ENCODE measurements at regions not wholly inside any gene's neighbourhood (a gene's known extent, or its start where the extent isn't known, plus 50 kb on each side); places are given as distances from the start of the nearest gene placed in this dataset.
"Not testable (repeated sequence)": the region's sequence is repeated elsewhere in the genome, so short reads cannot be mapped to it uniquely, and the experiment has no call there.

DNA sequence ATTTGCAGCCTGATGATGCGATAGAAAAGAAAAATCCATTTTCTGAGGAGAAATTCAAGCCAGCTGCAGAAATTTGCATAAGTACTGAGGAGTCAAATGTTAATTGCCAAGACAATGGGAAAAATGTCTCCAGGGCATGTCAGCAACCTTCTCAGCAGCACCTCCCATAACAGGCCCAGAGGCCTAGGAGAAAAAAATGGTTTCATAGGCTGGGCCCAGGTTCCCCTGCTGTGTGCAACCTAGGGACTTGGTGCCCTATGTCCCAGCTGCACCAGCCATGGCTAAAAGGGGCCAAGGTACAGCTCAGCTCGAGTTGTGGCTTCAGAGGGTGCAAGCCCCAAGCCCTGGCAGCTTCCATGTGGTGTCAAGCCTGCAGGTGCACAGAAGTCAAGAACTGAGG lies 144.8 kb upstream of the PRKD1 start:
- DNase-seq (ENCODE audit: low spot score) = not testable (repeated sequence)

GRCh38 chr14:30077946-30078345 lies 150.3 kb upstream of the PRKD1 start:
- DNase-seq (ENCODE audit: low spot score) = no peak

DNA sequence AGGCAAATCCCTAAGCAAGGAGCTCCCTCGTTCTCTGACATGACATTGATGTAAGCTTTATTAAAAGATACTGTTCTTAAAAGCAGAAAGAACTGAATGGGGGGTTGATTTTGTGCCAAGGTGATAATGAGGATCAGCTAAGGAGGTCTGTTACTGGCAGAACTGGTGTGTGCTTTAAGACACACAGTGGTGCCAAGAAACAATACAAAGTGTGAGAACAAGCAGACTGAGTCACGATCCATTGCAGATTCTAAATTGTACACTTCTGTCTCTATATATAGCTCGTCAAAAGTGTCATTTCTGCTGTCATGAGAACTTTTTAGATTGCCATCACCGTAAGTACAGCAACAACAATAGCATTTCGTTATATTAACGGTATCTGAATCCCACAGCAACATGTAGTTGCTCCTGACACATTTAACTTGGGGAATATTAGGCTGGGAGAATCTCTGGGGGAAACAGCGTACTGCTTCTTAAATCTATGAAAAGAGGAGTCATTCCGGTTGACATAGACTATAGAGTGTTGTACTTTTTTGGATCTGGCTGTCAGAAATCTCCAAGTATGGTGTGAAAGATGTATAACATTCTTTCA lies 151.3 kb upstream of the PRKD1 start:
- no peak for DNase-seq (ENCODE audit: low spot score)

DNA sequence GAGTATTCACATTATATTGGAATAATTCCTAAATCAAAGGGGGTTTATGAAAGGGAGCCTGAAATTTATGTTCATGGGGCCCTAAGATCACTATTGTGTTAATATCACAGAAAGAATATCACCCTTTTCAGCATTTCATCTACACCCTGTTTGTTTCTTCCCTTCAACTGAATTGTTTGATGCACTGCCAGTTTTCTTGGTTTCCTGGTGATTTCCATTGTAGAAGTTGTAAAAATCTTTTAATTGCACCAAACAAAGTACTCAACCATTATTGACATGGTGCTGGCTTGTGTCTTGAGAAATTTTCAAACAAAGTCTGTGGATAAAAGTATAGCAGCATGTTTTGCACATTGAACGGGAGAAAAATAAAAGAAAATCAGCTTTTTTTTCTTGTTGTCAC lies 154.8 kb upstream of the PRKD1 start:
- no peak for DNase-seq (ENCODE audit: low spot score)

- DNase-seq (ENCODE audit: low spot score) = no peak
Measured at GRCh38 chr14:30084811-30085210, 157.2 kb upstream of the PRKD1 start.

DNA sequence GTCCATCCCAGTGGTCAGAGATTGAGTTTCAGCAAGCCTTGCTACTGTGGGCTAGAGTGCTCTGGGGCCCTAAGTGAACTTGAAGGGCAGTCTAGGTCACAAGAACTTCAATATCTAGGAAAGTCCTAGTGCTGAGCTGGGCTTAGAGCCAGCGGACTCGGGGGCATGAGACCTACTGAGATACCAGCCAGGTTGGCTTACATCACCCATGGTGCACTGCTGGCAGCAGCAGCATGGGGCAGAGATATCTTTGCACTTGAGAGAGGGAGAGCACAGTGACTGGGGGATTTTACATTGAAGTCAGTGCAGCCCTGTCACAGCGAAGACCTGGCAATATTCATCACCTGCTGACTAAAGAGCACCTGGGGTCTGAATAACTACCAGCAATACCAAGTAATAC lies 158.3 kb upstream of the PRKD1 start:
- no peak for DNase-seq (ENCODE audit: low spot score)

- DNase-seq (ENCODE audit: low spot score) = no peak
Measured at GRCh38 chr14:30088620-30089019, 161.0 kb upstream of the PRKD1 start.

DNA sequence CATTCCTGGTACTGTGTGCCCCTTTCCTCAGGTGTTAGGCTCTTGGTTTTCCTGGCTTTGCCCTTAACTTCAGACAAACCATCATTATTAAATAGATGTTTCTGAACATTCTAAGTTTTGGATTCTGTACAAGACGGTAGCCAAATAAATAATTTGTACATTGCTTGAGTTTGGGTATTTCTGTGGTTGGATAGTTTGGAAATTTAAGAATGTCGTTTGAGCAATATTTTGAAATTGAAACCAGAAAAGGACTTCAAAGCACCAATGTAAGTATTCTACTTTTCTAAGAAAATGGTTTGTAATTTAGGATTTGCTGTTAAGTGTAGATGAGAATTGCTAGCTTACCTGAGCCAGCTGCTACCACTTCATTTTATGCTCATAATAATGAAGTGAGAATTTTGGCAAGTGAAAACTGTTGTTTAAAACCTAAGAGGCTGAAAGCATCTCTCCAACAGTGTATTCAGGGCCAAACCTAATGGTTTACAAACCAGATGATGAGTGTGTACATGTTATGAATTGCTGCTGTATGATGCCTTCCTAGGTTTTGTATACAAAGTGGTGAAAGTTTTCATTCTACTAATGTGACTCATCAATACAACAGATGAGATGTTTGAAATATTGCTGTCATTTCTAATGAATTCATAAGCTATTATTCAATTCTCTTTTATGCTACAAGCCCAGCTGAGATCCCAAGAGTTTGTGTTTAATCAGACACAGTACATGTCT lies 181.5 kb upstream of the PRKD1 start:
- no peak for DNase-seq (ENCODE audit: low spot score)

- DNase-seq (ENCODE audit: low spot score) = no peak
Measured at GRCh38 chr14:30114051-30114450, 186.4 kb upstream of the PRKD1 start.

DNA sequence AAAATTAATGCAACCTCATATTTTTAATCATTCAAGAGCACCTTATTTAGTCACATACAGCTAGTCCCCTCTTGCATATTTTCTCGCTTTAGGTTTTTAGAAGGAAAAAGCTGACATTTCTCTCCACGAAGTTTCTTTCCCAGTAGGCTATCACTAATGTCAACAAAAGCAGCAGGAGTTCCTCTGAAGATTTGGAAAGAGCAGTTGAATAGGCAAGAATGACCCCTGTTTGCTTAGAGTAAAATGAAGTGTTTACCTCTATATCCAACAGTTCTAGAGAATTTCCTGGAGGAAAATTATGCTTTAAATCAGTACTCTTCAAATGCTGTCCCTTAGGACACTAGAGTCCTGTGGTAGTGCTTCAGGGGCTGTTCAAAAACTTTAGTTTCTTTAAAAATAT lies 188.1 kb upstream of the PRKD1 start:
- no peak for DNase-seq (ENCODE audit: low spot score)

GRCh38 chr14:30118992-30119640 lies 191.5 kb upstream of the PRKD1 start:
- DNase-seq (ENCODE audit: low spot score) = no peak

GRCh38 chr14:30125322-30125979 lies 197.8 kb upstream of the PRKD1 start:
- DNase-seq (ENCODE audit: low spot score) = no peak

GRCh38 chr14:30129807-30130206 lies 202.2 kb upstream of the PRKD1 start:
- DNase-seq (ENCODE audit: low spot score) = no peak

DNA sequence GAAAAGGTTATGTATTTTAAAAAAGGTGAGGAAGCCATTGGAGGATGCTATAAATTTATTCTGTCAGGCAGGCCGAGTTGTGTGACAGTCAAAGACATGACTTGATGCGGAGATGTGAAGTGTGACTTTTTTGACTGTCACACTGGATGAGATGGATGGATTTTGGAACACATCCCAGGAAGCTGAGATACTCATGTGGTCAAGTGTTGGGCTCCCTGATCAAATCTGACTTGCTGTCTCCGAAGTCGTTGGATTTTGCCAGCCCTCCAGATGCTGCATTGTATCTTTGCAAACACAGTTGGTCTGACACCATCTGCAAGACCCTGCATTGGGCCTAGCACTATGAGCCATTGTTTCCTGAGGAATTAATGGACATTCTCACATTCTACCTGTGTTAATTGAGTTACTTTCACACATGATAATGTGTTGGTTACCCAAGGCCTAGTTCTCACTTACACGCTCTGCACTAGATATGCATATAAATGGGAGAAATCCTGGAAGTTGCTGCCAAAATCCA lies 204.0 kb upstream of the PRKD1 start:
- no peak for DNase-seq (ENCODE audit: low spot score)

GRCh38 chr14:30132196-30132595 lies 204.5 kb upstream of the PRKD1 start:
- no peak for DNase-seq (ENCODE audit: low spot score)

DNA sequence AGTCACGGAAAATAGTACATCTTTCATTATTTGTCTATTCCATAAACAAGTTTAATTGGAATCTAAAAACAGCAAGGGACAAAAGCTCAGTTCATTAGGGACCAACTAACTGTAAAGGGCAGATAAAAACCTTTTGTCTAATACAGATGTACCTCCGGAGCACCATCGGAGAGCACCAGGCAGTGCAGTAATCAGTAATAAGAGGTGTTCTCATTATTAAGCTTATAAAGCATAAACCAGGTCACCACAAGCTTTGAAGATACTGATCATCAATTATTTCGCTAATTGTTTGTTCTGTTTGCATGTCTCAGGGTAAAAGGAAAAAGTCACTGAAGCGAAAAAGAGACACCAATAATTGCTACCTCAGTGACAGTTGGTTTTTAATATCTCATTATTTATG lies 207.3 kb upstream of the PRKD1 start:
- no peak for DNase-seq (ENCODE audit: low spot score)

DNA sequence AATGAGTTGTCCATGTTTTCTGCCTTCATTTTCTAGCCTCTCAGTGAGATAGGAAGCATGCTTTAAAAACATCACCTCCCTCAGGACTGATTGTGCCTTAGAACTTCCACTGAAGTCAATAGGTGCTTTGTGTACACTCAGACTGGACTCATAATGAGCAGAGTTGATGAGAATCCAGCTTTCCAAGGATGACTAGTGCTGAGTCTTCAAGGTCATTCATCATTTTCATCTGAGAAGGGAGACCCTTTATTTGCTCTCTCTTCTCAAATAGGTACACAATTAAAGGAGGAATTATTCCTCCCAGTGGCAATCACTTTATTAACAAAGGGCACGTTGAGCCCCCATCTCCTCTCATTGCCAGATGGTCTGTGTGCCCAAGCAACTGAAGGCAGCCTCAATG lies 210.9 kb upstream of the PRKD1 start:
- DNase-seq (ENCODE audit: low spot score) = no peak

GRCh38 chr14:30142216-30142615 lies 214.6 kb upstream of the PRKD1 start:
- DNase-seq (ENCODE audit: low spot score) = no peak

DNA sequence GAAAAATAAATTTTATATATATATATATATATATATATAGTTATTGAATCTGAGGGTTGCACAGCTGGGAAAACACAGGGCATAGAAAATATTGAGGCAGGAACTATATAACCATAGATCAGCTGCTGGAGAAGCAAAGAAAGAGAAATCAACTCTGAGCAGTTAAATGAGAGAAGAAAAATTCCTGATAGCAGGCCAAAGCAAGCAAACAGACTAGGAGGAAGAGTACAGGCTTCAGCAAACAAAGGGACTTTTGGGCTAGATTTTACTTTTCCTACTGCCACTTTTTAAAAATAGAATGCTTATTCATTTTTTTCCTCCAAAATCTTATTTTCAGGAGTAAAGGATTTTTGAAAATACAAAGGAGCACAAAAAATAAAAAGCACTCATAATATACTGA lies 216.0 kb upstream of the PRKD1 start:
- DNase-seq (ENCODE audit: low spot score) = no peak

DNA sequence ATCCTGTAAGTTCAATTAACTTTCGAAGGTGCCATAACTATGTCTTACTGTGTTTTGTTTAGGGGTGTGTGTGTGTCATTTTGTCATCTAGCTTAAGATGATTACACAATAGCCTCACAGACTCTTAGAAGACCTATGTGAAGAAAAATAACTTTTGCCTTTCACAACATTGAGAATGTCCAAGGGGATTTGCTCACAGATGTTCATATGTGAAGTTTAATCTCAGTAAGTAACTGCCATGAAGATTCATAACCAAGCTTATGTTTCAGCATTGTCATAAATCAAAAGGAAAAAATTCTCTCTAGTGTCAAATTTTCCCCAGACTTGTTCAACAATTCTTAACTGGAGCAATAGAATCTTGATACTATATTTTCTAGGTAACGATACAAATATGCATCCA lies 226.1 kb upstream of the PRKD1 start:
- no peak for DNase-seq (ENCODE audit: low spot score)

- no peak for DNase-seq (ENCODE audit: low spot score)
Measured at GRCh38 chr14:30156571-30156970, 228.9 kb upstream of the PRKD1 start.

DNA sequence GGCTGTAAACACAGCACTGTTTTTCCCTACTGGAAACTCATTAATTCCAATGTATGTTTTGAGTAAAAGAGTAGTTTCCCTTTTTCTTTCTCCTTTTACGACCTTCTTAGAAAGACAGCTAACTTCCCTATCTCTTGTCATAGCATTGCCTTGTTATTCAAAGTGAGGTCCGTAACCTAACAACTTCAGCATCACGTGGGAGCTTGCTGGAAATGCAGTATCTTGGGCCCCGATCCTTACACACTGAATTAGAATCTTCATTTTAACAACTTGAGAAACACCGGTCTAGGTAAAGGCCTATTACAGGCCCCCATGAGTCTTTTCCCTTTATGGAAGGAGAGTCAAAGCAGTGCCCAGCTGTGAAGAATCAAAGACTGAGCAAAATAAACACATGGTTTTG lies 230.7 kb upstream of the PRKD1 start:
- DNase-seq (ENCODE audit: low spot score) = no peak

- no peak for DNase-seq (ENCODE audit: low spot score)
Measured at GRCh38 chr14:30159374-30159773, 231.7 kb upstream of the PRKD1 start.

All from CD4-positive, alpha-beta T cell treated with Interleukin-2 at 100 ng/mL for 4 hours (primary cell).